Omental fat pad (tissue), 3 donors: ENCODE measurements at regions not wholly inside any gene's neighbourhood (a gene's known extent, or its start where the extent isn't known, plus 50 kb on each side); places are given as distances from the start of the nearest gene placed in this dataset.

Source experiments
- ATAC-seq: fragments of 150-250 bp; one replicate; pipeline ENCODE4 v1.9.1; 2016; ENCODE audit warnings: mild to moderate bottlenecking, moderate library complexity; ENCODE audit not compliant: low FRiP score
- DNase-seq: peaks from one replicate; pipeline ENCODE4 v3.0.0-alpha.2; 2019; ENCODE audit warnings: low spot score
- TF ChIP-seq, protein P1 (sequence below), 3 donors: fragments of 450-650 bp; IDR thresholded peaks; one replicate each; pipeline ENCODE4 v1.5.1; 2016 to 2017; ENCODE audit warnings: antibody characterized with exemption in 3 of 3, mild to moderate bottlenecking in 3 of 3, moderate library complexity in 2 of 3

DNA sequence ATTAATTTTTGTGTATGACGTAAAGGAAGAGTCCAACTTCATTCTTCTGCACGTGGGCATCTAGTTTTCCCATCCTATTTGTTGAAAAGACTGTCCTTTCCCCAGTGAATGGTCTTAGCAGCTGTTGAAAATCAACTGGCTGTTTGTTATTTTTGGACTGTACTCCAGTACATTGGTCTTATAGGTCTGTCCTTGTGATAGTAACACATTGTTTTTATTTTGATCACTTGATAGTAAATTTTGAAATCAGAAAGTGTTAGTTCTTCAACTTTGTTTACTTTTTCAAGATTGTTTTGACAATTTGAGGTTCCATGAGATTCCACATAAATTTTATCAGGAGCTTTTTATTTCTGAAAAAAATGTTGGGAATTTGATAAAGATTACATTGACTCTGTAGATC lies 280.2 kb upstream of the FOXQ1 start:
- no peak for DNase-seq
- no peak for ATAC-seq
- TF ChIP-seq, protein P1, sequence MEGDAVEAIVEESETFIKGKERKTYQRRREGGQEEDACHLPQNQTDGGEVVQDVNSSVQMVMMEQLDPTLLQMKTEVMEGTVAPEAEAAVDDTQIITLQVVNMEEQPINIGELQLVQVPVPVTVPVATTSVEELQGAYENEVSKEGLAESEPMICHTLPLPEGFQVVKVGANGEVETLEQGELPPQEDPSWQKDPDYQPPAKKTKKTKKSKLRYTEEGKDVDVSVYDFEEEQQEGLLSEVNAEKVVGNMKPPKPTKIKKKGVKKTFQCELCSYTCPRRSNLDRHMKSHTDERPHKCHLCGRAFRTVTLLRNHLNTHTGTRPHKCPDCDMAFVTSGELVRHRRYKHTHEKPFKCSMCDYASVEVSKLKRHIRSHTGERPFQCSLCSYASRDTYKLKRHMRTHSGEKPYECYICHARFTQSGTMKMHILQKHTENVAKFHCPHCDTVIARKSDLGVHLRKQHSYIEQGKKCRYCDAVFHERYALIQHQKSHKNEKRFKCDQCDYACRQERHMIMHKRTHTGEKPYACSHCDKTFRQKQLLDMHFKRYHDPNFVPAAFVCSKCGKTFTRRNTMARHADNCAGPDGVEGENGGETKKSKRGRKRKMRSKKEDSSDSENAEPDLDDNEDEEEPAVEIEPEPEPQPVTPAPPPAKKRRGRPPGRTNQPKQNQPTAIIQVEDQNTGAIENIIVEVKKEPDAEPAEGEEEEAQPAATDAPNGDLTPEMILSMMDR (IDR thresholded peaks at IDR 0.05): no peak

DNA sequence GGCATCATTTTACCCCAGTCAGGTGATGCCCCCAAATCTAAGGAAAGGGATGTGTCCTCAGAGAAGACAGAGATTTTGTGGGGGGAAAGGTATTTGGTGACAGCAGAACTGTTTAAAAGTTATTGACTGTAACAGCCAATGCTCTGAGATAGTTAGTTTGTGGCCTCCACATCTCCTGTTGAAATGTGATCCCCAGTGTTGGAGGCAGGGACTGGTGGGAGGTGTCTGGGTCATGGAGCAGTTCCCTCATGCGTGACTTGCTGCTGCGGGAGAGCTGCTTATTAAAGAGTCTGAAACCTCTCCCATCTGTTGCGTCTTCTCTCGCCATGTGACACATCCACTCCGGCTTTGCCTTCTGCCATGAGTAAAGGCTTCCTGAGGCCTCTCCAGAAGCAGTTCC lies 282.8 kb upstream of the FOXQ1 start:
- ATAC-seq: no peak
- no peak for DNase-seq
- TF ChIP-seq, protein P1 (IDR thresholded peaks at IDR 0.05): no peak

DNA sequence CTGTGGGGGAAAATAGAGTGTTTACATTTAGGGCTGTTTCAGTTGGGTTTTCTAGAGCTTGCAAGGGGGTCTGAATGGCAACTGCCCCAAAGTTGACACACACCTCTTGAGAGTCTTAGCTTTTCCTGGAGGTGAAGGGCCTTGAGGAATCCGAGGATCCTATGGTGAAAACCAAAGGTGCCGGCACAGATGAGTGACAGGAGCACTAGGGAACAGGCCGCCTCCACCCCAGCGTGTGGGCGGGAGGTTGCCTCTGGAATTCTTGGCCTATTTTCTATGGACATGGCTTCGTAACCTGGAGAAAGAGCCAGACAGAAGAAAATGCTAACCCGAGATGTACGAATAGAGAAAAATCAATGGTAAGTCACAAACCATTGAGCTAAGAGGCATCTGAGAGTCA lies 283.2 kb upstream of the FOXQ1 start:
- TF ChIP-seq, protein P1 (IDR thresholded peaks at IDR 0.05): no peak
- DNase-seq (no peak), ATAC-seq (no peak)

DNA sequence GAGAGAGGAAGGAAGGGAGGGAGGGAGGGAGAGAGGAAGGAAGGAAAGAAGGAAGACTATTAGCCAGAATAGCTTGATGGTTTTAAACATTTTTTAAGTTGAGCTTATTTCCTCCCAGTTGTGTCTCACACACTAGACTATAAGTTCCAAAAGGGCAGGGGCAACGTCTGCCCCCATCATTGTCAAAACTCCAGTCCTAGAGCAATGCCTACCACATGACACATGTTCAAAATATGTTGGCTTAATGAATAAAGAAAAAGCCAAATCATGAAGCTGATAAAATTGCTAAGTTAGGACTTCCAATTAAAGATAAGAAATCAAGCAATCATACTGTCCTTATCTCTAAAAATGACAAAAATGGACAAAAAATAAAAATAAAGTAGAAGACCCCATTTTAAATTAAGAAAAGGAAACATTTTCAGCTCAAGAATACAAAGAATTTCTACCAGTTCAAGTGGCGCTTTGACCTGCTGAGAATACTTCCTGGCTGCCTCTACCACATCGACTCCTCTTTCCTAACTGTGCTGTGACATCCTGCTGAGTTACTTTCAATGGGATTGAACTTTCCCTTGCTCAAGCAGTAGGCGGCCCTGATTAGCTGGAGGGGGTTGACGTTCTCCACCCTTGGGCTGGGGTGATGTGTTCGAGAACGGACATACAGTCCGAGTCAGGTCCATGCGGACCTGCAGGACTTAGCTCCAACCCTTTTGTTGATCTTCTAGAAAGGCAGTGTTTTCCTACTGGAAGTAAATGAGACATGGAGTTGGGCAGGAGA lies 283.9 kb upstream of the FOXQ1 start:
- ATAC-seq (no peak), DNase-seq (no peak)
- TF ChIP-seq, protein P1 (IDR thresholded peaks at IDR 0.05): no peak

DNA sequence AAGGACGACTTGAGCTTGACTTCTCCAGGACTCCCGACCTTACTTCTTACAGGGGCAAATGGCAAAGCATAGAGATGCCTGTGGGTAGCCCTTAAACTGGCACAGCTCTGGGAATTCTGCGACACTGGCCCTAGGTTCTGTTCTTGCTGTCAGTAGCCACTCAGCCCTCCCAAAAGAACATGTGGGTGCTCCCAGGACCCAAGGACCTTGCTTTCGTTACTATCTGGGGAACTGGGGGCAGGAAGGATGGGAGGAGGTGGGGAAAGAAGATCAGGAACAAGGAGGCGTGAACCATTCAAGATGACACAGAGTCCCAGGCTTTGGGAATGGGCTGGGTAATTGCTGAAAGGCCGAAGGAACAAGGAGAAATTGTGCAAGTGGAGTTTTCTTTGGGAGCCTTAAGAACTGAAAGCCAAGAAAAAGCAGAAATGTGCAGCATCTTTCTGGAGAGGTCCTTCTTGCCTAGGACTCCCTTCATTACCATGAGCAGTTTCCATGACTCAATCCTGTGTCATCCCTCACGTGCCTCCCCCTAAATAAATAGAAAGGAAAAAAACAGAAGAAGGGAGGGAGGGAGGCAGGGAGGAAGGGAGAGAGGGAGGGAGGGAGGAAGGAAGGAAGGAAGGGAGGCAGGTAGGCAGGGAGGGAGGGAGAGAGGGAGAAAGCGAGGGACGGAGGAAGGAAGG lies 284.6 kb upstream of the FOXQ1 start:
- TF ChIP-seq, protein P1 (IDR thresholded peaks at IDR 0.05): no peak
- ATAC-seq: no peak
- no peak for DNase-seq

DNA sequence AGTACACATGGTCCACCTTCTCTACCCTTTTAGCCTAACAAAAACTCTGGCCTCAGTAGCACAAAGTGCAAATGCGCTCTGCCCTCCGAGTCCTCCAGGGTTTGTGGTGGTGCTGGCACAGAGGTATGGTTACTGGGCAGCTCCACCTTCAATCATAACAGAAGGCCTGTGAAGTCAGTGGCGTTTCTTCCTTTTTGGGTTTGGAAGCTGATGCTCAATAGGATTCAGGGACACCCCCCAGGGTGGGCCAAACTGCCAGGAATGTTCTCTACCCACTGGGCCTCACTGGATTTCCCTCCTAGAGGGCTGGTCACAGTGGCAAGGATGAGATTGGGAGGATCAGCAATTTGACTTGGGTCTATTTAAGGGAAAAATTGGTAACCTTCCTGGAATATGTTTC lies 286.1 kb upstream of the FOXQ1 start:
- DNase-seq (no peak), ATAC-seq (no peak)
- TF ChIP-seq, protein P1 (IDR thresholded peaks at IDR 0.05): no peak

DNA sequence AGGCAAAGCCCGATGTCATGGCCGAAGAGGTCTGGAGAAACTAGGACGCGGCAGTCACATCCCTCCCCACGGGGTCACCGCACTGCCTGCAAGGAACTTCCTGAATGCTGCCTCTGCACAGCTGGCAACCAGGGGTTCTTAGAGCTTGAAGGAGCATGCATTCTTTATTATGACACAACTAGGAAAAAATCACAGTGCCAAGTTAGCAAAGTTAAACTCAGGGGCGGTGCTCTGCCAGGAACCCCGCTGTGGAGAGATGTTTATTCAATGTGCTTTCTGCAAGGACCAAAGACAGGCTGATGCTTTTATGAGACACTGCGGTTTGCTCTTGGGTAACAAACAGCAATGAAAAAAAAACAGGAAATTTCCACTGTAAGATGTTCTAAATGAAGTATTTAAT lies 287.3 kb upstream of the FOXQ1 start:
- TF ChIP-seq, protein P1 (IDR thresholded peaks at IDR 0.05): no peak
- ATAC-seq (no peak), DNase-seq (no peak)
